Limb (tissue), 2 donors: ENCODE measurements at regions not wholly inside any gene's neighbourhood (a gene's known extent, or its start where the extent isn't known, plus 50 kb on each side); places are given as distances from the start of the nearest gene placed in this dataset.
A peak's percentile ranks its signal among the peaks of the same experiment; 100 is the strongest.

Source experiments
- DNase-seq, 2 donors: peaks; one replicate each; pipeline ENCODE4 v3.0.0-alpha.2; 2016; ENCODE audit errors: extremely low spot score in 2 of 2

GRCh38 chr1:38120552-38121230, 74.1 kb upstream of the POU3F1 start:
- DNase-seq, result no peak

GRCh38 chr1:38118976-38119375, 72.4 kb upstream of the POU3F1 start:
- DNase-seq, result no peak

DNA sequence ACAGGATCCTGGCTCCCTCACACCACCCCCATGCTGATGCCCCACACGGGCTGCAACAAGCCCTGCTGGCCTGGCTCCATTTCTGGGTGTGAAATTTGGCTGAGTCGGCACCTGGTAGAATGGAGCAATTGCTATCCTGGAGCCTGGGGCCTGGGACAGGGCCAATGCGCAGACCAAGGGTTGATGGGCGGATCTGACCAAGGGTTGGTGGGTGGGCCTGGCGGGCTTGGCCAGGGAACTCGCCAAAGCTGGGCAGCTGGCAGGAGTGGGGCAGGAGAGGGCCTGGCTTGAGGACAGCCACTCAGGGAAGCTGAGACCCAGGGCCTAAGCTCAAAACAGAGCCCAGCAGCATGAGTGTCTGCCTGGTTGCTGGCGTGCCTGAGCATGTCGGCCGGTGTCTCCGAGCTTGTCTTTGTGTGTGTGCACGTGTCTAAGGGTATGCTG, 70.9 kb upstream of the POU3F1 start:
- no peak for DNase-seq

- DNase-seq, result no peak
These were observed 69.1 kb upstream of the POU3F1 start for GRCh38 chr1:38115682-38116202.

DNA sequence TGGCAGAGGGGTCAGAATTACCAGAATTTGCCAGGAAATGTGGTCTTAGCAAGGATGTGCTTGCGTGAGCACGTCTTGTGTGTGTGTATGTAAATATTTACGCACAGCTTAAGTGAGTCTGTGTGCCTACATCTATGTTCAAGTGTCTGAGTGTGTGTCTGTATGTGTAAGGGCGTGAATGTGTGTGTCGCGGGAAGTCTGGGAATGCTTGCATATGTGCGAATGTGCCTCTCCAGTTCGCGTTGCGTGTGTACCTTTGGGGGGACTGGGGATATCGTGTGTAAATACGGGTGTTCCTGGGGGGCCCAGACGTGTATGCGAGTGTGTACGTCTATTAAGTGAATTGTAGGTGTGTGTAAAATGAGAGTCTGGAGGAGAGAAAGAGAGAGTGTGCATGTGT, 68.6 kb upstream of the POU3F1 start:
- no peak for DNase-seq

GRCh38 chr1:38114241-38115026, 67.8 kb upstream of the POU3F1 start:
- no peak for DNase-seq

DNA sequence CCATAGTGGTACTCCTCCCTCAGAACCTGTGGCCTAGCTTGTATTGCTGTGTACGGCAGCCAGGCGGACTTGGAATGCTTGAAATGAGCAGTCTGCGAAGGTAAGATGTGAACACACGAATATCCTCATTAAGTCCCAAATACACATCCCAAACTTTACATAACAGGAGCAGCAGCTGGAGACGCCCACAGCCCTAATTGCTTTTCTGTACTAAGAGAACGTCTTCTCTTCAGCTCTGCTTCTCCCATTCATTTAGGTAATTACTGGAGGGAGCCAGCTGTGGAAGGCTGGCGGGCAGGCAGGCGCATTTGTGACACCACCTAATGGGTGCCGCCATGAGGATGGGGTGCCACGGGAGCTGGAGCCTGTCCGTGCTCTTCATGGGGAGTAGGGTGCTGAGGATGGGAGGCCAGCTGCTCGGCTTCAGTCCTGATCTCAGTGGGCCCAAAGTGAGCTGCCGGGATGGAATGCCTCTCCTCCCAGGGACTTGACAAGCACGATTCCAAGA, 66.6 kb upstream of the POU3F1 start:
- DNase-seq, result no peak

DNA sequence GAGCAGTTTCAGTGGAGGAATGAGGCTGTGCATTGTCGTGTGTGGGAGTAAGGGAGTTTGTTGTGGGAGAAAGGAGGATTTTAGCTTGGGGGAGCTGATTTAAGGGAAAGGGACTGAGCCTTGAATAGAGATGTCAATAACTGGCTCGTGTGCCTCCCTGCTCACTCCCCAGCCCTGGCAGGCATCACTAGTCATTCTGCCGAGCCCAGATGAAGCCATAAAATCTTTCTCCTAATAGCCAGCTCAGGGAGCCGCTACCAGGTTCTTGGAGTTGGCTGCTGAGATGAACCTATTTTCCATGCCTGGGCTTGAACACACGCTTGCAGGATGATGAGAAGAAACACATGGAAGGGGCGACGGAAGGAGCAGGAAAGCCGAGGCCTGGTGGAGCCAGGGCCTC, 65.0 kb upstream of the POU3F1 start:
- DNase-seq, result no peak

- DNase-seq, result no peak
These were observed 58.7 kb upstream of the POU3F1 start for GRCh38 chr1:38105267-38105666.

DNA sequence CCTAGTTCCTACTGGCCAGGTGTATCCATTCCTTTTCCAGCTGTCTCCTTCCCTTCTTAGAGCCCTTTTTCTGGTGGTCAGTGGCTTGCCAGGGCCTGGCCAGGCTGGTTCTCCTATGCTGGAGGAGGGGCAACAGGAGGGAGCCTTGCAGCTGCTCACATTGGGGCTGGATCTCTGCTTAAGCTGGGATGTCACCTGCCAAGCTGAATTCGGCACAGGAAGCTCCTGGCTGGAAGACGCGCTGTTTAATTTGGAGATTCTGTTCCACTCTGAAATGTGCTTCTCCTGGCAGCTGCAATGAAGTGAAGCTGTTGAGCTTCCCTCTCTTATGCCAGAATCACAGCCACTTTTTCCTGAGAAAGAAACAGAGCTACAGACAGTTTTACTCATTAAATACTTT, 56.0 kb upstream of the POU3F1 start:
- DNase-seq, result peak in 1 of 2 donors; percentile 29

GRCh38 chr1:38101037-38101785, 54.6 kb upstream of the POU3F1 start:
- DNase-seq, result no peak

DNA sequence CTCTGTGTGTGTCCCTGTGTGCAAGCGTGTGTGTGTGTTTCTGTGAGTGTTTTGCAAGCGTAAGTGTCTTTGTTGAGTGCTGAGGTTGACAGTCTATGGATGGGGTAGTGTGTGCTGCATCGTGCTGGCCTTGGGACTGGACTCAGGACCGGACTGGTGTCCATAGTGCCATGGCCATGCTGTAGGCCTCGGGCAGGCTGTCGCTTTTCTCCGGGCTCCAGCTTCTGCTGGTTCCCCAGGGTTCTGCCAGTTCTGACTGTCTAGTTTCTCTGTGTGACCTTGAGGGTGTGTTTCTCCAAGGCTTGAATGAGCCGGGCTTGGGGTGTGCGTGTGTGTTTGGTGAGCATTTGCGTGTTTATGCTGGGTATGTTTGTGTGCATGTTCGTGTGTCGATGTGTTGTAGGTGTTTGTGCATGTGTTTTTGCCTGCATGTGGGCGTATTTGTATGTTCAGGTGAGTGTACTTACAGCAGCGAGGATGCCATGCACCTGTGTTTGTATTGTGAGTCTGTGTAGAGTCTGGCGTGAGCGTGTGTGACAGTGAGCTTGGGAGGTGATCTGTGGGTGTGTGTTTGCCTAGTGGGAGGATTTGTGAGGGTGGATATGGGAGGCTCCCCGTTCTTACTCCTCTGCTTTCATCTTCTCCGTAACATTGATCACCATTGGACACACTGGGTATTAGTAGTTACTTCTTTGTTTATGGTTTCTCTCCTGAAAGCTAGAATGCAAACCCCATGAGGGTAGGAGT, 51.7 kb upstream of the POU3F1 start:
- no peak for DNase-seq

DNA sequence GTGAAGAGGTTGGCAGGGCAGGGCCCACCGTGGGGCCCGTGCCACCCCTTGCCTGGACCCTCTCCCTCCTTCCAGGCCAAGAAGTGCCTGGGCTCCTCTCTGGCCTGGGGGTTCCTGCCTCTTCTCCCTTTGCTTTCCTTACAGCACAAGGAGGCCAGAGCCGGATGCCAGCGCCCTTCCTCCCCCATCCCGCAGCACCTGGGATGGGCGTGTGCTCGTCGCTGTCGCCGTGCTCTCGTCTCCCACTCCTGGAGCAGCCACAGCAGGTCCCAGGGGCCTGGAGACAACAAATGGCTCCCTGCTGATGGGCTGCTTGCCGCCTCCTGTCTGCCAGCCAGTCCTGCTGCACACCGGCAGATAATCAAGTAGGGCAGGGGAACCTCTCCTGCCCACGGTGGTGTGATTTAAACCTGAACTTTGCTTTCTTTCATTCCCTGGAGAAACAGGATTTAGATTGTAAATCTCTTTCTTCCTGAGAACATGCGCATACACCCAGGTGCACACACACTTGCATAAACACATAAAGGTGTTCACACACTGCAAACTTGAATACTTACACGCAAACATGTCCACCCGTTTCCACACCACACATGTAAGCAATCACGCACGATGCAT, 50.8 kb upstream of the POU3F1 start:
- DNase-seq, result no peak
